Body of pancreas (tissue), 4 donors: ENCODE measurements at regions not wholly inside any gene's neighbourhood (a gene's known extent, or its start where the extent isn't known, plus 50 kb on each side); places are given as distances from the start of the nearest gene placed in this dataset.

ENCODE experiments used
- POLR2A ChIP-seq, 3 donors: fragments of 450-650 bp; IDR thresholded peaks; one replicate each; pipeline ENCODE4 v1.6.1; 2016; ENCODE audit warnings: antibody characterized with exemption in 3 of 3, mild to moderate bottlenecking in 2 of 3
- TF ChIP-seq, protein P1 (sequence below), 7 experiments: fragments of 450-650 bp in 4 of 7; fragments of 200-600 bp in 3 of 7; sonication (generic) in 3 of 7; IDR thresholded peaks; one replicate each; pipeline ENCODE4 v1.5.1; 2016 to 2019; ENCODE audit warnings: antibody characterized with exemption in 7 of 7

DNA sequence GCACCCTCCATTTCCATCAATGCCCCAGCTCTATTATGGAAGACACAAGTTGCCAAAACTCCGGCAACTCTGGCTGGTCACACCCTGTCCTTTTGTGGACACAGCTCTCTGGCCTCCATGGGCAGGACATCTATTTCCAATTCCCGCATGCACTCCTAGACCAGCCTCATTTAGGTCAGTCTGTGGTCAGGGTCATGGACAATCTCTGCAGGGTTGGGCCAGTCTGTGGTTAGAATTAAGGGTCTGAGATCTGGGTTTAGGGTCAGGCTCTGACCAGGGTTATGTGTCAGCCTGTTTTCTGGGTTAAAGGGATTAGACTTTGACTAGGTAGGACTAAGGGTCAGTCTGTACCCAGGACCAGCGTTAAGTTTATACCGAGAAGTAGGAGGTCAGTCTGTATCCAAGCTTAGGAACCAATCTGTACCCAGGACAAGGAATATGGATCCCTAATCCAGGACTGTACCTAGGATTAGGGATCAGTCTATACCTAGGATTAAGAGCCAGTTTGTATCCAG lies 82.4 kb downstream of the VEGFA start:
- TF ChIP-seq POLR2A (IDR thresholded peaks at IDR 0.05): no peak
- TF ChIP-seq, protein P1, sequence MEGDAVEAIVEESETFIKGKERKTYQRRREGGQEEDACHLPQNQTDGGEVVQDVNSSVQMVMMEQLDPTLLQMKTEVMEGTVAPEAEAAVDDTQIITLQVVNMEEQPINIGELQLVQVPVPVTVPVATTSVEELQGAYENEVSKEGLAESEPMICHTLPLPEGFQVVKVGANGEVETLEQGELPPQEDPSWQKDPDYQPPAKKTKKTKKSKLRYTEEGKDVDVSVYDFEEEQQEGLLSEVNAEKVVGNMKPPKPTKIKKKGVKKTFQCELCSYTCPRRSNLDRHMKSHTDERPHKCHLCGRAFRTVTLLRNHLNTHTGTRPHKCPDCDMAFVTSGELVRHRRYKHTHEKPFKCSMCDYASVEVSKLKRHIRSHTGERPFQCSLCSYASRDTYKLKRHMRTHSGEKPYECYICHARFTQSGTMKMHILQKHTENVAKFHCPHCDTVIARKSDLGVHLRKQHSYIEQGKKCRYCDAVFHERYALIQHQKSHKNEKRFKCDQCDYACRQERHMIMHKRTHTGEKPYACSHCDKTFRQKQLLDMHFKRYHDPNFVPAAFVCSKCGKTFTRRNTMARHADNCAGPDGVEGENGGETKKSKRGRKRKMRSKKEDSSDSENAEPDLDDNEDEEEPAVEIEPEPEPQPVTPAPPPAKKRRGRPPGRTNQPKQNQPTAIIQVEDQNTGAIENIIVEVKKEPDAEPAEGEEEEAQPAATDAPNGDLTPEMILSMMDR (IDR thresholded peaks at IDR 0.05): no peak
